H9 (cell line): ENCODE measurements at regions not wholly inside any gene's neighbourhood (a gene's known extent, or its start where the extent isn't known, plus 50 kb on each side); places are given as distances from the start of the nearest gene placed in this dataset.
"Not testable (repeated sequence)": the region's sequence is repeated elsewhere in the genome, so short reads cannot be mapped to it uniquely, and the experiment has no call there.

Experiments
- DNase-seq: peaks from one replicate; pipeline ENCODE4 v3.0.0-alpha.2; 2017
- H2AFZ ChIP-seq: one replicate; pipeline ENCODE4 v1.6.1; 2013; ENCODE audit warnings: mild to moderate bottlenecking, low read length, control low read depth, moderate library complexity
- H2AK5ac ChIP-seq: 2 replicates; pipeline ENCODE4 v1.6.1; 2013; ENCODE audit warnings: low read length, control low read depth, mixed read lengths; ENCODE audit not compliant: insufficient read length
- H2BK120ac ChIP-seq: one replicate; pipeline ENCODE4 v1.6.1; 2013; ENCODE audit warnings: low read depth, mild to moderate bottlenecking, low read length, control low read depth, inconsistent platforms; ENCODE audit not compliant: poor library complexity, severe bottlenecking
- H2BK12ac ChIP-seq: 2 replicates; pipeline ENCODE4 v1.6.1; 2013; ENCODE audit warnings: low read length, control low read depth, mixed read lengths, low read depth; ENCODE audit not compliant: insufficient read length
- H2BK15ac ChIP-seq: 2 replicates; pipeline ENCODE4 v1.6.1; 2013; ENCODE audit warnings: low read depth, low read length, control low read depth
- H2BK20ac ChIP-seq: one replicate; pipeline ENCODE4 v1.6.1; 2013; ENCODE audit warnings: low read depth, mild to moderate bottlenecking, low read length, control low read depth, inconsistent platforms; ENCODE audit not compliant: poor library complexity, severe bottlenecking
- H2BK5ac ChIP-seq: 2 replicates; pipeline ENCODE4 v1.6.1; 2013; ENCODE audit warnings: low read length, control low read depth, mixed read lengths; ENCODE audit not compliant: insufficient read length
- H3K14ac ChIP-seq: 2 replicates; pipeline ENCODE4 v1.6.1; 2013; ENCODE audit warnings: low read length, control low read depth; ENCODE audit not compliant: insufficient read depth
- H3K18ac ChIP-seq: 2 replicates; pipeline ENCODE4 v1.6.1; 2013; ENCODE audit warnings: low read depth, mild to moderate bottlenecking, mixed read lengths, low read length, control low read depth; ENCODE audit not compliant: insufficient read length
- H3K23ac ChIP-seq: 2 replicates; pipeline ENCODE4 v1.6.1; 2013; ENCODE audit warnings: low read length, control low read depth, mixed read lengths, low read depth; ENCODE audit not compliant: insufficient read length
- H3K23me2 ChIP-seq: 2 replicates; pipeline ENCODE4 v1.6.1; 2013; ENCODE audit warnings: low read depth, mild to moderate bottlenecking, mixed read lengths, low read length, control low read depth; ENCODE audit not compliant: insufficient read length, poor library complexity, severe bottlenecking
- H3K27ac ChIP-seq: 2 replicates; pipeline ENCODE4 v1.5.1; 2013; ENCODE audit warnings: low read length, control low read depth, mixed read lengths, low read depth; ENCODE audit not compliant: insufficient read length
- H3K27me3 ChIP-seq: 2 replicates; pipeline ENCODE4 v1.6.1; 2013; ENCODE audit warnings: low read length, control low read depth, inconsistent platforms; ENCODE audit not compliant: insufficient read depth
- H3K4ac ChIP-seq: 2 replicates; pipeline ENCODE4 v1.6.1; 2013; ENCODE audit warnings: low read depth, mild to moderate bottlenecking, control low read depth, inconsistent platforms, low read length, moderate library complexity
- H3K4me1 ChIP-seq: 2 replicates; pipeline ENCODE4 v1.6.1; 2013; ENCODE audit warnings: low read length, control low read depth, inconsistent platforms; ENCODE audit not compliant: insufficient read depth
- H3K4me2 ChIP-seq: 2 replicates; pipeline ENCODE4 v1.6.1; 2013; ENCODE audit warnings: low read length, control low read depth, mixed read lengths; ENCODE audit not compliant: insufficient read length, insufficient read depth
- H3K56ac ChIP-seq: 2 replicates; pipeline ENCODE4 v1.6.1; 2013; ENCODE audit warnings: low read depth, mild to moderate bottlenecking, mixed read lengths, low read length, control low read depth; ENCODE audit not compliant: insufficient read length
- H3K79me1 ChIP-seq: 2 replicates; pipeline ENCODE4 v1.6.1; 2013; ENCODE audit warnings: low read depth, mild to moderate bottlenecking, moderate library complexity, low read length, control low read depth, inconsistent platforms; ENCODE audit not compliant: insufficient read depth, poor library complexity, severe bottlenecking
- H3K79me2 ChIP-seq: 2 replicates; pipeline ENCODE4 v1.6.1; 2013; ENCODE audit warnings: low read length, control low read depth, inconsistent platforms; ENCODE audit not compliant: insufficient read depth
- H3K9ac ChIP-seq: 2 replicates; pipeline ENCODE4 v1.6.1; 2013; ENCODE audit warnings: low read length, control low read depth, mixed read lengths; ENCODE audit not compliant: insufficient read length; ENCODE audit errors: extremely low read depth
- H3K9me3 ChIP-seq: one replicate; pipeline ENCODE4 v1.6.1; 2013; ENCODE audit warnings: low read depth, low read length, inconsistent platforms; ENCODE audit not compliant: control insufficient read depth
- H3T11ph ChIP-seq: one replicate; pipeline ENCODE4 v1.6.1; 2013; ENCODE audit warnings: mild to moderate bottlenecking, low read length, control low read depth, inconsistent platforms
- H4K20me1 ChIP-seq: one replicate; pipeline ENCODE4 v1.6.1; 2013; ENCODE audit not compliant: control insufficient read depth, insufficient read length, insufficient read depth
- H4K5ac ChIP-seq: 2 replicates; pipeline ENCODE4 v1.6.1; 2013; ENCODE audit warnings: low read depth, mild to moderate bottlenecking, mixed read lengths, low read length, control low read depth; ENCODE audit not compliant: insufficient read length
- H4K8ac ChIP-seq: replicated peaks from 2 replicates; pipeline ENCODE4 v1.6.1; 2013; ENCODE audit warnings: low read length, control low read depth, mixed read lengths, low read depth; ENCODE audit not compliant: insufficient read length
- H4K91ac ChIP-seq: 2 replicates; pipeline ENCODE4 v1.6.1; 2013; ENCODE audit warnings: low read depth, mild to moderate bottlenecking, moderate library complexity, mixed read lengths, low read length, control low read depth; ENCODE audit not compliant: insufficient read length
- H3K27ac Mint-ChIP-seq, 3 experiments: 2 replicates in 2 of 3; 3 replicates in 1 of 3; pipeline ENCODE4 v1.8.0; 2020 to 2021; ENCODE audit warnings: mixed read lengths in 3 of 3, mild to moderate bottlenecking in 1 of 3, moderate library complexity in 1 of 3
- H3K27me3 Mint-ChIP-seq: 2 replicates; pipeline ENCODE4 v1.8.0; 2021; ENCODE audit warnings: low read depth, mild to moderate bottlenecking, moderate library complexity, mixed read lengths
- H3K36me3 Mint-ChIP-seq, 3 experiments: 2 replicates in 2 of 3; 3 replicates in 1 of 3; pipeline ENCODE4 v1.8.0; 2020 to 2021; ENCODE audit warnings: low read depth in 3 of 3, mixed read lengths in 3 of 3; ENCODE audit not compliant: insufficient read depth in 1 of 3
- H3K4me1 Mint-ChIP-seq, 2 experiments: 2 replicates each; pipeline ENCODE4 v1.8.0; 2020; ENCODE audit warnings: mixed read lengths in 2 of 2
- H3K4me3 Mint-ChIP-seq, 2 experiments: 2 replicates in 1 of 2; 3 replicates in 1 of 2; pipeline ENCODE4 v1.8.0; 2020 to 2021; ENCODE audit warnings: mild to moderate bottlenecking in 2 of 2, mixed read lengths in 2 of 2, moderate library complexity in 1 of 2
- H3K9me3 Mint-ChIP-seq, 2 experiments: 2 replicates in 1 of 2; 3 replicates in 1 of 2; pipeline ENCODE4 v1.8.0; 2020; ENCODE audit warnings: mild to moderate bottlenecking in 2 of 2, mixed read lengths in 2 of 2, moderate library complexity in 1 of 2
- WGBS: extraction: QIAGEN DNeasy Blood & Tissue Kit; methylation state at CpG from one replicate; pipeline ENCODE4 v1.1.7; 2013; ENCODE audit warnings: missing lambda C conversion rate, low lambda C conversion rate, mixed read lengths; ENCODE audit not compliant: insufficient read length; ENCODE audit errors: extremely low coverage; 5-methylcytosine and 5-hydroxymethylcytosine counted together
- TF ChIP-seq, protein P1 (sequence below): fragments of 200-600 bp; sonication (generic); conservative IDR thresholded peaks from 3 replicates; pipeline ENCODE4 v1.8.0; 2021; ENCODE audit warnings: antibody characterized with exemption, mild to moderate bottlenecking

DNA sequence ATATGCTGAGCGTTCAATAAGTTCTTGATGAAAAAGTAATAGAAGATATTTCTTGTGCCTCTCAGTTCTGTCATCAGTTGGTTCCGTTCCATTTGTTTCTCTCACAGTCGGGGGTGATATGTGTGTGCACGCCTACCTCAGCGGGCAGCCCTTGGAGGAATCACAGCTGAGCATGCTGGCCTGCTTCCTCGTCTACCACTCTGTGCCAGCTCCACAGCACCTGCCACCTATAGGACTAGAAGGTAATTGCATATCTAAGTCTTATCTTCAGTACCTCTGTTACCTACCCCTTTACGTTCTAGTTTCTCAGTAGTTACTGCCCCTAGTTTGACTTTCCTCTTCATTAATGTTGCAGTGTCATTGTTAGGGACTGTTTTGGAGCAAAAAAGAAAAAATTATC lies 171.7 kb upstream of the PLGLB1 start:
- not testable (repeated sequence) for H4K20me1 ChIP-seq, H3K9me3 Mint-ChIP-seq, H2BK20ac ChIP-seq, H3T11ph ChIP-seq, H2AK5ac ChIP-seq, H3K4me1 ChIP-seq, H3K79me2 ChIP-seq, H3K9me3 ChIP-seq, H2AFZ ChIP-seq, DNase-seq, H3K9ac ChIP-seq, H3K36me3 Mint-ChIP-seq, H3K23ac ChIP-seq, H3K4me1 Mint-ChIP-seq, H3K4ac ChIP-seq, H3K14ac ChIP-seq, H3K56ac ChIP-seq, H3K27ac Mint-ChIP-seq, H3K27me3 ChIP-seq, H2BK120ac ChIP-seq, H3K27me3 Mint-ChIP-seq, H3K27ac ChIP-seq, H4K91ac ChIP-seq, H4K8ac ChIP-seq, H2BK5ac ChIP-seq, H4K5ac ChIP-seq, H3K79me1 ChIP-seq, H3K18ac ChIP-seq, H3K4me3 Mint-ChIP-seq, H2BK12ac ChIP-seq, H2BK15ac ChIP-seq, H3K23me2 ChIP-seq, H3K4me2 ChIP-seq
- TF ChIP-seq, protein P1, sequence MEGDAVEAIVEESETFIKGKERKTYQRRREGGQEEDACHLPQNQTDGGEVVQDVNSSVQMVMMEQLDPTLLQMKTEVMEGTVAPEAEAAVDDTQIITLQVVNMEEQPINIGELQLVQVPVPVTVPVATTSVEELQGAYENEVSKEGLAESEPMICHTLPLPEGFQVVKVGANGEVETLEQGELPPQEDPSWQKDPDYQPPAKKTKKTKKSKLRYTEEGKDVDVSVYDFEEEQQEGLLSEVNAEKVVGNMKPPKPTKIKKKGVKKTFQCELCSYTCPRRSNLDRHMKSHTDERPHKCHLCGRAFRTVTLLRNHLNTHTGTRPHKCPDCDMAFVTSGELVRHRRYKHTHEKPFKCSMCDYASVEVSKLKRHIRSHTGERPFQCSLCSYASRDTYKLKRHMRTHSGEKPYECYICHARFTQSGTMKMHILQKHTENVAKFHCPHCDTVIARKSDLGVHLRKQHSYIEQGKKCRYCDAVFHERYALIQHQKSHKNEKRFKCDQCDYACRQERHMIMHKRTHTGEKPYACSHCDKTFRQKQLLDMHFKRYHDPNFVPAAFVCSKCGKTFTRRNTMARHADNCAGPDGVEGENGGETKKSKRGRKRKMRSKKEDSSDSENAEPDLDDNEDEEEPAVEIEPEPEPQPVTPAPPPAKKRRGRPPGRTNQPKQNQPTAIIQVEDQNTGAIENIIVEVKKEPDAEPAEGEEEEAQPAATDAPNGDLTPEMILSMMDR: peak; percentile 38; the same call in 2 of the 3 replicates
- no CpG with 5 or more reads among the region's 7 CpGs for WGBS

- not testable (repeated sequence) for H2AFZ ChIP-seq, H3K4ac ChIP-seq, H3K18ac ChIP-seq, H3K27me3 ChIP-seq, H2BK12ac ChIP-seq, H3K23me2 ChIP-seq, H3K4me3 Mint-ChIP-seq, H3K4me1 Mint-ChIP-seq, H3K27ac ChIP-seq, H3K36me3 Mint-ChIP-seq, H2BK120ac ChIP-seq, H3K4me1 ChIP-seq, H3K14ac ChIP-seq, H3K9ac ChIP-seq, H3K27me3 Mint-ChIP-seq, H4K8ac ChIP-seq, H2AK5ac ChIP-seq, H3T11ph ChIP-seq, H2BK20ac ChIP-seq, H3K4me2 ChIP-seq, H4K91ac ChIP-seq, H3K9me3 ChIP-seq, H3K56ac ChIP-seq, H2BK5ac ChIP-seq, DNase-seq, H3K27ac Mint-ChIP-seq, H3K9me3 Mint-ChIP-seq, H4K20me1 ChIP-seq, H2BK15ac ChIP-seq, H3K79me1 ChIP-seq, H3K79me2 ChIP-seq, H3K23ac ChIP-seq, H4K5ac ChIP-seq
- WGBS: no CpG with 5 or more reads among the region's 2 CpGs
Measured at GRCh38 chr2:87194254-87194999, 172.8 kb upstream of the PLGLB1 start.
